ENCODE measurements at regions not wholly inside any gene's neighbourhood (a gene's known extent, or its start where the extent isn't known, plus 50 kb on each side); places are given as distances from the start of the nearest gene placed in this dataset.

DNA sequence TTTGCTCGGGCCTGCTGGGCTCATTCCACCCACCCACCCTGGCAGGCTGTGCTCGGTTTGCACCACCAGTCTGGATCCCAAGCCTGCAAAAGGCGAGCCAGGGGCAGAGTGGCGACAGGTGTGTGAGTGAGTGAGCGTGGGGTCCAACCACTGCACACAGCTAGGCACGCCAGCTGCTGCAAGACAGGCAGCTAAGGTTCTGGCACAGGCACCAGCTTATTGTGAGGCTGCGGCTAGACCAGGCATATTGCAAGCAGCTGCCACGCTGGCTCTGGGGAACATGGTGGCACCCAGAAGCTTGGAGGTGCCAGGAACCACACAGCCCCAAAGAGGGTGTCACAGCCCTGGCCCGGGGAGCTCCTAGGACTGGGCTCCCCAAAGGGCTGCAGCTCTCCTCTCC, 205.1 kb downstream of the ANKRD60 start:
- TF ChIP-seq FOXP2 (optimal IDR thresholded peaks at IDR 0.05; ENCODE audit: borderline replicate concordance, extremely low read depth, extremely low read length, insufficient read depth) (no peak), SIN3A (IDR thresholded peaks at IDR 0.05; ENCODE audit: borderline replicate concordance, insufficient read depth, low read length) (no peak), POLR2AphosphoS5 (IDR thresholded peaks at IDR 0.05; ENCODE audit: low read depth, low read length) (no peak), TAF1 (IDR thresholded peaks at IDR 0.05; ENCODE audit: borderline replicate concordance, insufficient read depth, low read length) (no peak)
- TF ChIP-seq, protein P1, sequence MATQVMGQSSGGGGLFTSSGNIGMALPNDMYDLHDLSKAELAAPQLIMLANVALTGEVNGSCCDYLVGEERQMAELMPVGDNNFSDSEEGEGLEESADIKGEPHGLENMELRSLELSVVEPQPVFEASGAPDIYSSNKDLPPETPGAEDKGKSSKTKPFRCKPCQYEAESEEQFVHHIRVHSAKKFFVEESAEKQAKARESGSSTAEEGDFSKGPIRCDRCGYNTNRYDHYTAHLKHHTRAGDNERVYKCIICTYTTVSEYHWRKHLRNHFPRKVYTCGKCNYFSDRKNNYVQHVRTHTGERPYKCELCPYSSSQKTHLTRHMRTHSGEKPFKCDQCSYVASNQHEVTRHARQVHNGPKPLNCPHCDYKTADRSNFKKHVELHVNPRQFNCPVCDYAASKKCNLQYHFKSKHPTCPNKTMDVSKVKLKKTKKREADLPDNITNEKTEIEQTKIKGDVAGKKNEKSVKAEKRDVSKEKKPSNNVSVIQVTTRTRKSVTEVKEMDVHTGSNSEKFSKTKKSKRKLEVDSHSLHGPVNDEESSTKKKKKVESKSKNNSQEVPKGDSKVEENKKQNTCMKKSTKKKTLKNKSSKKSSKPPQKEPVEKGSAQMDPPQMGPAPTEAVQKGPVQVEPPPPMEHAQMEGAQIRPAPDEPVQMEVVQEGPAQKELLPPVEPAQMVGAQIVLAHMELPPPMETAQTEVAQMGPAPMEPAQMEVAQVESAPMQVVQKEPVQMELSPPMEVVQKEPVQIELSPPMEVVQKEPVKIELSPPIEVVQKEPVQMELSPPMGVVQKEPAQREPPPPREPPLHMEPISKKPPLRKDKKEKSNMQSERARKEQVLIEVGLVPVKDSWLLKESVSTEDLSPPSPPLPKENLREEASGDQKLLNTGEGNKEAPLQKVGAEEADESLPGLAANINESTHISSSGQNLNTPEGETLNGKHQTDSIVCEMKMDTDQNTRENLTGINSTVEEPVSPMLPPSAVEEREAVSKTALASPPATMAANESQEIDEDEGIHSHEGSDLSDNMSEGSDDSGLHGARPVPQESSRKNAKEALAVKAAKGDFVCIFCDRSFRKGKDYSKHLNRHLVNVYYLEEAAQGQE (IDR thresholded peaks at IDR 0.05; ENCODE audit: insufficient read depth in 1 of 2, low read depth in 2 of 2, low read length in 2 of 2): no peak

DNA sequence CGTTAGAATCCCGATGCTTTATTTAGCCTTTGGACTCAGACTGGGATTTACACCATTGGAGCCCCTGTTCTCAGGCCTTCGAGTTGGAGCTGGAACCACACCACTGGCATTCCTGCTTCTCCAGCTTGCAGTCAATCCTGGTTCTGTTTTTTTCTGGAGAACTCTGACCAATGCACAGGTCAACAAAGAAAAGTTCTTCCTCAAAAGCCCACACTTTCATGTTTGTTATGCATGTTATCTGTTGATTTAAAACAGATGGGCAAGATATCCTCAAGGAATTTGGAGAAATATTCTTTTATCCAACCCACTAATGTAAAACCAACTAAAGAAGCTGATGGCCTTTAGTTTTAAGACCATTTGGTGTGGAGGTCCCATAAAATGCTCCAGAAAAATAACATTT, 205.7 kb downstream of the ANKRD60 start:
- TF ChIP-seq FOXP2 (optimal IDR thresholded peaks at IDR 0.05; ENCODE audit: borderline replicate concordance, extremely low read depth, extremely low read length, insufficient read depth): no peak
- TF ChIP-seq, protein P1 (IDR thresholded peaks at IDR 0.05; ENCODE audit: insufficient read depth in 1 of 2, low read depth in 2 of 2, low read length in 2 of 2): no peak

GRCh38 chr20:58021481-58021880, 207.0 kb downstream of the ANKRD60 start:
- TF ChIP-seq FOXP2 (optimal IDR thresholded peaks at IDR 0.05; ENCODE audit: borderline replicate concordance, extremely low read depth, extremely low read length, insufficient read depth): no peak
- TF ChIP-seq POLR2AphosphoS5 (IDR thresholded peaks at IDR 0.05; ENCODE audit: low read depth, low read length): no peak
- TF ChIP-seq, protein P1 (IDR thresholded peaks at IDR 0.05; ENCODE audit: insufficient read depth in 1 of 2, low read depth in 2 of 2, low read length in 2 of 2): no peak
- no peak for TF ChIP-seq TAF1 (IDR thresholded peaks at IDR 0.05; ENCODE audit: borderline replicate concordance, insufficient read depth, low read length)
- no peak for TF ChIP-seq SIN3A (IDR thresholded peaks at IDR 0.05; ENCODE audit: borderline replicate concordance, insufficient read depth, low read length)

- TF ChIP-seq SIN3A (IDR thresholded peaks at IDR 0.05; ENCODE audit: borderline replicate concordance, insufficient read depth, low read length) (no peak), POLR2AphosphoS5 (IDR thresholded peaks at IDR 0.05; ENCODE audit: low read depth, low read length) (no peak), FOXP2 (optimal IDR thresholded peaks at IDR 0.05; ENCODE audit: borderline replicate concordance, extremely low read depth, extremely low read length, insufficient read depth) (no peak), TAF1 (IDR thresholded peaks at IDR 0.05; ENCODE audit: borderline replicate concordance, insufficient read depth, low read length) (no peak)
- TF ChIP-seq, protein P1 (IDR thresholded peaks at IDR 0.05; ENCODE audit: insufficient read depth in 1 of 2, low read depth in 2 of 2, low read length in 2 of 2): no peak
Measured at GRCh38 chr20:58020656-58021454, 207.6 kb downstream of the ANKRD60 start.
